Fibroblast of gingiva (primary cell): ENCODE measurements at regions not wholly inside any gene's neighbourhood (a gene's known extent, or its start where the extent isn't known, plus 50 kb on each side); places are given as distances from the start of the nearest gene placed in this dataset.

Experiments
- DNase-seq: peaks from one replicate; pipeline ENCODE4 v3.0.0-alpha.2; 2011; ENCODE audit warnings: low read depth

GRCh38 chr11:105553025-105553424 is 56.8 kb upstream of the GRIA4 start:
- DNase-seq, result no peak

GRCh38 chr11:105548359-105548758 is 61.5 kb upstream of the GRIA4 start:
- no peak for DNase-seq

- DNase-seq, result no peak
Measured at GRCh38 chr11:105538588-105538987, 71.3 kb upstream of the GRIA4 start.

- DNase-seq, result no peak
Measured at GRCh38 chr11:105537531-105537930, 72.3 kb upstream of the GRIA4 start.

DNA sequence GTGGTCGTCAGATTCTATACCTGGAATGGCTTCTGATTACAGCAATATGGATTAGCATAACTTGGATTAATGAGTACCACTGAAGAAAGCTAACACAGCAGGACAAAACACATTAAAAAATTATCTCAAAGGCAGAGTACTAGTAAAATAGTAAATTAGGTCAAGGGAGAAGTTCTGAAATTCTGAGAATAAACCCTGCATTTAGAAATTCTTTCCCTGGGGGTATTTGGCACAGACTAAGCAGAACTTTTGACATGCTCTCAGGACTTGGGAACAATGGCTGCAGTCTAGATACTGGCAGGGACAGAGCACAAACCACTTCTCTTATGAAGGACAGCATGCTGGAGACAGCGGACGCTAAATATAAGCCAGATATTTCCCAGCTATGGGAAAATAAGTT is 85.6 kb upstream of the GRIA4 start:
- no peak for DNase-seq

DNA sequence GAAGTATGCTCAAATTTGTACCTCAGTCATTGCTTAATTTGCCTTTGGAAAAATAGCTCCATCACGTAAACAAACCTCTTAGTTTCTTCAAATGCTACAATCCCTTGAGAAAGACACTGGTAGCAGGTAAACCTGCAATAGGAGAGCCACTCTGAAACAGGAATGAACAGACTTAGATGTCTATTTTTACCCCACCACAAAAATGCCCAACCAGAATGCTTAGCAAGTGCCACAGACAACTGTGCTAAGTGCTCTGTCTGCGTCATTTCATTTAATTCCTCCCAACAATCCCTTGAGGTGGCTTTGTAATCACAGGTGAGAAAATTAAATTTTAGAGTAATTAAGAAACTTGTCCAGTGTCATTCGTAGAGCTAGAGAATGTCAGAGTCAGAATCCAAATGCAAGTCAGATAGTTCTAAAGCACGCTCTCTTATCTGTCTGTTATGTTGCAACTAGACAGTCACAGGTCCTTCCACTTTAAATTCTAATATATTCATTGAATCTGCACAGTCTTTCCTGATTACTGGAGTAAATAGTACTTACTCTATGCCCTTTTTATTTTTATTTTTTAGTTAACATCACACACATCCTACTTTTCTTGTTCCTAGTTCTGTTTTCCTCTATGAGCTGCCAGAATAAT is 89.0 kb upstream of the GRIA4 start:
- no peak for DNase-seq

- DNase-seq, result no peak
Measured at GRCh38 chr11:105507496-105508254, 102.2 kb upstream of the GRIA4 start.

DNA sequence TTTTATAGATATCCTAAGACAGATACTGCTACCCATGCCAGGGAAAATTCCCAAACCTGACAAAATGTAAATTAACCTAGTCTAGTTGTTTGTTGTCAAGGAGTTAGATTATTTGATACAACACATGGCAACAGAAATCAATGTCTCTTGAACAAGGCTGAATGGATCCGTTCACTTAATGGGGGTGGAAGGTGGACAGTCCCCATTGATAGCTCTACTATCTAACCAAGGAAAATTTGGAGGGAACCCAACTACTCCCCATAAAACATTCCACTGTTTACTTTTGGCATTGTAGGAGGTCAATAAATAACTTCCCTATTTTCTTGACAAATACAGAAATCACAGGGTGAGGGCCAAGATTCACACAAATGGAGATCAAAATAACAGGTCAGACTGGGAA is 117.9 kb upstream of the GRIA4 start:
- no peak for DNase-seq

DNA sequence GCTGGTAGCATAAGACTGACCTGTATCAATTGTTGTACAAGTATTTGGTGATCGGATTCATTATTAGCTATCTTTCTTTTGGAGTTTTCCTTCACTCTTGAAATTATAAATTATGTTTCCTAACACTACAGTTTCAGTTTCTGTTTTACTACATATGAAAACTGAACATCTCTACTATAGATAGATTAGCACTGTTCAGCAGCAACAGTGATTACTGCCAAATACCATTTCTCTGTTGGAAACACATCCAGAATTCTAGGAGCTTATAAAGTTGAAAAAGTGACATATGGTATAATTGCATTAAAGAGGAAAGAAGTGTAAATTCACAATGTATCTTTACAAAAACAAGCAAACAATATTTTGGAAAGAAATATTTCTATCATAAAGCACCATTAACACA is 118.5 kb upstream of the GRIA4 start:
- no peak for DNase-seq

GRCh38 chr11:105490333-105490732 is 119.5 kb upstream of the GRIA4 start:
- no peak for DNase-seq

GRCh38 chr11:105489446-105489845 is 120.4 kb upstream of the GRIA4 start:
- DNase-seq, result peak; percentile 34

DNA sequence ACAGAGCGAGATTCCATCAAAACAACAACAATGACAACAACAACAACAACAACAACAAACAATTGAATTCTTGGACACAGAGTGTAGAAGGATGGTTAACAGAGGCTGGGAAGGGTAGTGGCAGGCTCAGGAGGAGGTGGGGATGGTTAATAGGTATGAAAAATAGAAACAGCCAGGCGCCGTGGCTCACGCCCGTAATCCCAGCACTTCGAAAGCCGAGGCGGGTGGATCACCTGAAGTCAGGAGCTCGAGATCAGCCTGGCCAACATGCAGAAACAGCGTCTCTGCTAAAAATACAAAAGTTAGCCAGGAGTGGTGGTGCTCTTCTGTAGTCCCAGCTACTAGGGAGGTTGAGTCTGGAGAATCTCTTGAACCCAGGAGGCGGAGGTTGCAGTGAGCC is 122.9 kb upstream of the GRIA4 start:
- no peak for DNase-seq

DNA sequence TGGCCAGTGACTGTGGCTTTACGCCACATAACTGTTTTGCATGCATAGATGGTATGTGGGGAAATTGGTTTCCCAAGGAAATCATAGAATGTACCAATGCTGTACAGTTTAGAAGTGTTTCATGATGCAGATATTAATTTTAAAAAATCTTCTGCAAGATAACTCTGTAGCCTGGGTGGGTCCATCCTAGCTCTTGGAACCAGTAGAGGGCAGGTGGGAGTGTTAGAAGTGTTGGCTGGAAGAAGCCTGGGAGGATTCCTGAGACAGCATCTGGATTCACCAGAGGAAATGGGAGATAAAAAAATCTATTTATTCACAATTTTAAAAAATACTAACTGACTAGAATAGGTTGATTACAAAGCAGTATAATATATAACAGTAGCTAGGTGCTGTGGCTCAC is 139.9 kb upstream of the GRIA4 start:
- no peak for DNase-seq

DNA sequence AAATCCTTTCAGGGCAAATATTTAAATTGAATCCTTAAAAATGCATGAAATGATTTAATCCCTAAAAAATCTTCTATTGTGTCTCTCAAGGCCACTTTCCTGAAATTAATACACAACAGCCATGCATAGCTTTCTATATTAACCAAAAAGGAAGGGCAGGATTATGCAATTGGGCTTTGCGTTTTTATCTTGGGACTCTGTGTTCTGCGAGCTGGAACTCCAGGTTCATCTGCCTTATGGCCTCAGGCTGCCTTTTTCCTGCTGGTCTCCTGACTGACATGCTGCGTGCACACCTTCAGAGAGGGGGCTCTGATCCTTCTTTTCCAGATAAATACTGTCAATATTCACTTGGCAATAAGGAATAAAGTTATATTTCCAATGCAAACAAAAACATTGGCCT is 141.7 kb upstream of the GRIA4 start:
- no peak for DNase-seq

GRCh38 chr11:105466582-105467228 is 143.2 kb upstream of the GRIA4 start:
- DNase-seq, result peak; percentile 3

DNA sequence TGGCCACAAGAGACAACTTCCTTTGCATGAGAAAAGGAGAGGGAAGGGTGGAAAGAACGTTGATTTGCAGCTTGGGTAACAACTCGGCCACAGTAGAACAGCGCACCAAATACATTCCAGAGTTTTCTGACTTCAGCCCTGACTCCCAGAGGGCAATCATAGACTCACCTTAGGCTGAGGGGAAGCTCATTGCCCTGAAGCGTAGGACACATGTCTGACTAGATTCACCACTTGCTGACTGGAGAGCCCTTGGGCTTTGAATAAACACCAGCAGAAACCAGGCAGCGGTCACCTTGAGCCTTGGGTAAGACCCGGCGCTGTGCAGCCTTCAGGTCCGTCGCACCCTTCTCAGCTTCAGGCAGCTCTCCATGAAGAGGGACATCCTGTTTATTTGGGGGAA is 151.8 kb upstream of the GRIA4 start:
- DNase-seq, result no peak

GRCh38 chr11:105456950-105457349 is 152.9 kb upstream of the GRIA4 start:
- DNase-seq, result no peak

GRCh38 chr11:105449100-105449734 is 160.7 kb upstream of the GRIA4 start:
- DNase-seq, result no peak

- no peak for DNase-seq
Measured at GRCh38 chr11:105448703-105449079, 161.2 kb upstream of the GRIA4 start.

DNA sequence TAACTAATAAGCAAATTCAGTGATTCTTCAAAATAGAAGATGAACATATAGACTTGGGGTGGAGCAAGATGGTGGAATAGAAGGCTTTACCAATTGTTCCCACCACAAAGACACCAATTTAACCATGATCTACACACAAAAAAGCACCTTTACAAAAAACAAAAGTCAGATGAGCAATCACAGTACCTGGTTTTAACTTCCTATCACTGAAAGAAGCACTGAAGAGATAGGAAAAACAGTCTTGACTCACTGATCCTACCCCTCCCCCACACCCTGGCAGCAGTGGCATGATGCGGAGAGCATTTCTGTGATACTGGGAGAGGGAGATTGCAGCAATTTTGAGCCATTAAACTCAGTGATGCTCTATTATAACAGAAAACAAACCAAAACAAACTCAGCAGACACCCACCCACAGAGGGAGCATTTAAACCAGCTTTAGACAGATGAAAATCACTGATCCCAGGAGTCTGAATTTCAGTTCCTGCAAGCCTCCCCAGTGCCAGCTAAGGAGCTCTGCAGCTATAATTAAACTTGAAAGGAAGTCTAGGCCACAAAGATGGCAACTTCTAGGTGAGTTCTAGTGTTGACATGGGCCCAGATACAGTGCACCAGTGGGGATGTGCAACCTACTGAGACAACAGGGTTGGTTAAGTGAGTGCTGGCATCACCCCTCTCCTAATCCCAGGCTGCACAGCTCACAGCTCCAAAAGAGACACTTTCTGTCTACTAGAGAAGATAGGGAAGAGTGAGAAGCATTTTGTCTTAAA is 161.8 kb upstream of the GRIA4 start:
- no peak for DNase-seq

DNA sequence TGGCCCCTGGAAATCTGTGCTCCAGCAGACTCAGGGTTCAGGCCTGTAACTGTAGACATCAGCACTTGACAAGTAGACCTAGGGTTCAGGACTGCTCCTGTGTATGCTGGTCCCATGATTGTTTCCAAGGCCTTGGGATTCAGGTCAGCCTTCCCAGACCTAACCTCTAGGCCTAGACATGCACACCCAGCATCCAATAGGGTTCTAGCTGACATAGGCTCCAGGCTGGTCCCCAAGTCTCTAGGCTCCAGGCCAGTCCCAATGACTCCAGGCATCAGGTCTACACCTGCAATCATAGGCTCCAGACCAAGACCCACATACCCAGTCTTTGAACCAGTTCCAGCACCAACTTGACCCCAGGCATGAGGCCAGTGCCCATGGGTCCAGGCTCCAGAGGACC is 166.2 kb upstream of the GRIA4 start:
- no peak for DNase-seq
